WERI-Rb-1 (cell line): ENCODE measurements at regions not wholly inside any gene's neighbourhood (a gene's known extent, or its start where the extent isn't known, plus 50 kb on each side); places are given as distances from the start of the nearest gene placed in this dataset.
"Not testable (repeated sequence)": the region's sequence is repeated elsewhere in the genome, so short reads cannot be mapped to it uniquely, and the experiment has no call there.

Experiments
- DNase-seq: peaks from one replicate; pipeline ENCODE4 v3.0.0-alpha.2; 2020
- H3K27ac ChIP-seq: fragments of 250-450 bp; sonication (Bioruptor Pico); 2 replicates; pipeline ENCODE4 v1.5.1; 2020; ENCODE audit warnings: mild to moderate bottlenecking, moderate library complexity
- H3K27me3 ChIP-seq: fragments of 250-450 bp; sonication (Bioruptor Pico); 2 replicates; pipeline ENCODE4 v1.5.1; 2021; ENCODE audit warnings: mild to moderate bottlenecking, low read depth, moderate library complexity; ENCODE audit not compliant: insufficient read depth, severe bottlenecking
- H3K36me3 ChIP-seq: fragments of 250-450 bp; sonication (Bioruptor Pico); 2 replicates; pipeline ENCODE4 v1.5.1; 2020; ENCODE audit warnings: mild to moderate bottlenecking, moderate library complexity
- H3K4me3 ChIP-seq: 2 replicates; pipeline ENCODE4 v1.5.1; 2011; ENCODE audit warnings: low read depth, mild to moderate bottlenecking, control low read depth, low read length
- H3K9me3 ChIP-seq: fragments of 250-450 bp; sonication (Bioruptor Pico); 2 replicates; pipeline ENCODE4 v1.5.1; 2021; ENCODE audit warnings: mild to moderate bottlenecking, moderate library complexity; ENCODE audit not compliant: severe bottlenecking
- TF ChIP-seq, protein P1 (sequence below): IDR thresholded peaks from 2 replicates; pipeline ENCODE4 v1.5.1; 2011; ENCODE audit warnings: low read depth, mild to moderate bottlenecking, control low read depth, inconsistent platforms, low read length

DNA sequence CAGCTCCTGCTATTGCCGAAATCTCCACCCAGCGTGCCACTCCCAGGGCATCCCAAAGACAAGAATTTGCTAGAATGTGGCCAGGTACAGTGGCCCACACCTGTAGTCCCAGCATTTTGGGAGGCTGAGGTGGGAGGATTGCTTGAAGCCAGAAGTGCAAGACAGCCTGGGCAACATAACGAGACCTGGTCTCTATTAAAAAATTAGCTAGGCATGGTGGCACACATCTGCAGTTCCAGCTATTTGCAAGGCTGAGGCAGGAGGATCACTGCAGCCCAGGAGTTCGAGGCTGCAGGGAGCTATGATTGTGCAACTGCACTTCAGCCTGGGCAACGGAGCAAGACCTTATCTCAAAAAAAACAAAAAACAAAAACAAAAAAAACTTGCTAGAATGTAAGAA lies 73.3 kb upstream of the LYZL2 start:
- H3K27ac ChIP-seq, result no peak overlapping the region
- TF ChIP-seq, protein P1, sequence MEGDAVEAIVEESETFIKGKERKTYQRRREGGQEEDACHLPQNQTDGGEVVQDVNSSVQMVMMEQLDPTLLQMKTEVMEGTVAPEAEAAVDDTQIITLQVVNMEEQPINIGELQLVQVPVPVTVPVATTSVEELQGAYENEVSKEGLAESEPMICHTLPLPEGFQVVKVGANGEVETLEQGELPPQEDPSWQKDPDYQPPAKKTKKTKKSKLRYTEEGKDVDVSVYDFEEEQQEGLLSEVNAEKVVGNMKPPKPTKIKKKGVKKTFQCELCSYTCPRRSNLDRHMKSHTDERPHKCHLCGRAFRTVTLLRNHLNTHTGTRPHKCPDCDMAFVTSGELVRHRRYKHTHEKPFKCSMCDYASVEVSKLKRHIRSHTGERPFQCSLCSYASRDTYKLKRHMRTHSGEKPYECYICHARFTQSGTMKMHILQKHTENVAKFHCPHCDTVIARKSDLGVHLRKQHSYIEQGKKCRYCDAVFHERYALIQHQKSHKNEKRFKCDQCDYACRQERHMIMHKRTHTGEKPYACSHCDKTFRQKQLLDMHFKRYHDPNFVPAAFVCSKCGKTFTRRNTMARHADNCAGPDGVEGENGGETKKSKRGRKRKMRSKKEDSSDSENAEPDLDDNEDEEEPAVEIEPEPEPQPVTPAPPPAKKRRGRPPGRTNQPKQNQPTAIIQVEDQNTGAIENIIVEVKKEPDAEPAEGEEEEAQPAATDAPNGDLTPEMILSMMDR, result no peak

GRCh38 chr10:30701451-30702173 lies 72.1 kb upstream of the LYZL2 start:
- H3K4me3 ChIP-seq, result no peak overlapping the region
- H3K27me3 ChIP-seq, result no peaks in the 10 kb centered on the region
- TF ChIP-seq, protein P1, result no peak
- H3K36me3 ChIP-seq, result no peaks in the 10 kb centered on the region
- no peaks in the 10 kb centered on the region for H3K9me3 ChIP-seq
- peak; percentile 8 for DNase-seq
- H3K27ac ChIP-seq, result no peak overlapping the region

More for the DNA sequence above, 73.3 kb upstream of the LYZL2 start:
- H3K27me3 ChIP-seq, result no peaks in the 10 kb centered on the region
- DNase-seq, result no peak
- no peak overlapping the region for H3K4me3 ChIP-seq
- H3K9me3 ChIP-seq, result no peaks in the 10 kb centered on the region
- H3K36me3 ChIP-seq, result no peaks in the 10 kb centered on the region

GRCh38 chr10:30697806-30698205 lies 68.3 kb upstream of the LYZL2 start:
- Histone ChIP-seq H3K27me3 (no peaks in the 10 kb centered on the region), H3K4me3 (no peak overlapping the region), H3K27ac (no peak overlapping the region), H3K36me3 (no peaks in the 10 kb centered on the region), H3K9me3 (no peaks in the 10 kb centered on the region)
- DNase-seq, result no peak
- TF ChIP-seq, protein P1, result no peak

DNA sequence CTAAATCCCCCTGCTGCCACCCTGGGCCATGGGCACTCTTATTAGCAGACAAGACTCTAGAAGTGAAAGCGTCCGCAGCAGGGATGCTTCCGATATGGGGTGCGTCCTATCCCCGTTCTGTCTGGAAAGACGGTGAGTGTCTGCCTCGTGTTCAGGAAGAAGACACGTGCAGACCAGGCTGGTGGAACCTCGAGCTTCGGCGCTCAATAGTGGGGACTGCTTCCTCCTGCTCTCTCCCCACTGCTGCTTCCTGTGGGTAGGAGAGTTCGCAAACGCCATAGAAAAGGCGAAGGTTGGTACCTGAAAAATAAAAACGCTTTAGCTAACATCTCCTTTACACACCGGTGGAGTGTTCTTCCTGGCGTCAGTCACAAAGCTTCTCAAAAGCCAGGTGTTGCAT lies 67.7 kb upstream of the LYZL2 start:
- not testable (repeated sequence) for H3K27ac ChIP-seq, H3K9me3 ChIP-seq, H3K4me3 ChIP-seq, H3K27me3 ChIP-seq, DNase-seq, H3K36me3 ChIP-seq

DNA sequence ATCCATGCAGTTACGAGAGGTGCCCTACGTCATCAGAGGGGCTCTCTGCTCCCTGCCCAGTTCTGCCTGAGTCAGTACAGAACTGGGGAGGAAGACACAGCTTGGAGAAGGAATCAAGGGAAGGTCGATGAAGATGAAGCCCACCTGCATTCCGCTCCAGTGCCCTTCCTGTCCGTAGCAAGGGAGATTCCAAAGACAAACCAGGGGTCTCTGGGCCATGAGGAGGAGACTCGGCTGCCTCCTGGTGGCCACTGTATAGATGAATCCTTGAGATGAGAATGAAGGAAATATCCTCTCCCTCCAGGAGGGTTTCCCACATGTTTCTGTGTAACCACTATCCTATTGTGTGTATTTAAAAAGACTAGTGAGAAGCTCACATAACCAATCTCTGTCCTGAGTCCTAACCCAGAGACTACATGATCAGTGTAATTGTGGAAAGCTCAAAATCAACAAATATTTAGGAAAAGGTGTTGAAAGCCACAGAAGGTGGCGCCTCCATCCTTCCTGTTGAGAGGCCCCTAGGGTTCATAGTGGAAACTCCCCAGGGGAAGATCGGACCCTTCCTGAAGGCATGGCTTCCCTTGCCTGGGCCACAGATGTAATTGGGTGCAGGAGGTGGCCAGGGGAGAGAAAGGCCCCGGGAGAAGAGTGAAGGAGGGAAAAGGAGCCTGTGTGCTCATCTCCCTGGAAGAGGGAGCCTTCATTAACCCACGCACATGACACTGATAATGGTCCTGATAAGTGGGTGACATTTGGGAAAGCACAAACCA lies 67.0 kb upstream of the LYZL2 start:
- H3K4me3 ChIP-seq, H3K9me3 ChIP-seq, DNase-seq, H3K36me3 ChIP-seq, H3K27ac ChIP-seq, H3K27me3 ChIP-seq: not testable (repeated sequence)

- DNase-seq, H3K4me3 ChIP-seq, H3K36me3 ChIP-seq, H3K27me3 ChIP-seq, H3K27ac ChIP-seq, H3K9me3 ChIP-seq: not testable (repeated sequence)
Observed at GRCh38 chr10:30695481-30696236, 66.1 kb upstream of the LYZL2 start.
